GM12878 (cell line): ENCODE measurements at regions not wholly inside any gene's neighbourhood (a gene's known extent, or its start where the extent isn't known, plus 50 kb on each side); places are given as distances from the start of the nearest gene placed in this dataset.

Source experiments
- ATAC-seq: fragments of 200-7000 bp; cut with Tn5 transposase; 3 replicates; pipeline ENCODE4 v1.9.1; 2020; ENCODE audit warnings: mild to moderate bottlenecking, moderate library complexity
- BruUV-seq: library from RNA; stranded (reverse); fragments of 400-500 nt; replicated peaks from 2 replicates; lab custom pipeline; 2021; lab: Mats Ljungman, UMichigan
- CTCF ChIA-PET: fragments of 300-600 bp; sonication (Branson Sonifier 250); formaldehyde crosslinking; extraction: SDS; loops from one replicate; lab custom pipeline; 2021; ENCODE audit warnings: inconsistent platforms; lab: Yijun Ruan, JAX
- POLR2A ChIA-PET: fragments of 350-600 bp; formaldehyde crosslinking; extraction: SDS; loops from one replicate; lab custom pipeline; 2021; ENCODE audit warnings: inconsistent platforms; lab: Charles Lee
- RAD21 ChIA-PET: fragments of 300-600 bp; sonication (Branson Sonifier 250); formaldehyde crosslinking; loops from one replicate; lab custom pipeline; 2023; ENCODE audit warnings: antibody characterized with exemption; ENCODE audit not compliant: unreplicated experiment; lab: Charles Lee
- SMC1A ChIA-PET: fragments of 300-600 bp; sonication (Branson Sonifier 250); formaldehyde crosslinking; loops from one replicate; lab custom pipeline; 2023; ENCODE audit not compliant: unreplicated experiment, uncharacterized antibody; lab: Charles Lee
- DNase-seq: peaks from one replicate; pipeline ENCODE4 v3.0.0-alpha.2; 2011; ENCODE audit warnings: low read depth, low spot score
- FAIRE-seq: peaks from 3 replicates; lab custom pipeline; 2011; peaks lifted over from hg19 to GRCh38; lab: Jason Lieb, UNC
- H2AFZ ChIP-seq: 2 replicates; pipeline ENCODE4 v1.6.0; 2011; ENCODE audit warnings: low read depth, low read length, control low read depth; ENCODE audit not compliant: control insufficient read depth
- H3K27ac ChIP-seq: 2 replicates; pipeline ENCODE4 v1.5.1; 2011; ENCODE audit warnings: control low read depth; ENCODE audit not compliant: control insufficient read depth, insufficient read depth
- H3K27me3 ChIP-seq, 2 experiments: replicated peaks in 1 of 2; 2 replicates each; pipeline versions ENCODE4 v1.6.0 to v1.6.1; 2011; ENCODE audit warnings: low read length in 1 of 2; ENCODE audit not compliant: control insufficient read depth in 2 of 2, insufficient read depth in 2 of 2
- H3K36me3 ChIP-seq, 2 experiments: 2 replicates each; pipeline ENCODE4 v1.5.1; 2011; ENCODE audit warnings: low read length in 1 of 2; ENCODE audit not compliant: control insufficient read depth in 2 of 2, insufficient read depth in 2 of 2
- H3K4me1 ChIP-seq: 2 replicates; pipeline ENCODE4 v1.6.1; 2011; ENCODE audit warnings: mild to moderate bottlenecking, low read length, moderate library complexity, mixed read lengths; ENCODE audit not compliant: control insufficient read depth, insufficient read depth
- H3K4me2 ChIP-seq: 2 replicates; pipeline ENCODE4 v1.6.0; 2011; ENCODE audit warnings: control low read depth; ENCODE audit not compliant: control insufficient read depth, insufficient read depth
- H3K4me3 ChIP-seq: fragments of 200-600 bp; sonication (generic); 2 replicates; pipeline ENCODE4 v1.5.1; 2016
- H3K79me2 ChIP-seq: 2 replicates; pipeline ENCODE4 v1.6.0; 2011; ENCODE audit warnings: low read length; ENCODE audit not compliant: control insufficient read depth, insufficient read depth
- H3K9ac ChIP-seq: 2 replicates; pipeline ENCODE4 v1.8.0; 2011; ENCODE audit warnings: low read length, control low read depth, mixed read lengths; ENCODE audit not compliant: control insufficient read depth, insufficient read depth
- H3K9me3 ChIP-seq: replicated peaks from 3 replicates; pipeline ENCODE4 v1.5.1; 2011; ENCODE audit warnings: mild to moderate bottlenecking, low read length; ENCODE audit not compliant: control insufficient read depth, insufficient read depth
- H4K20me1 ChIP-seq: 2 replicates; pipeline ENCODE4 v1.6.0; 2011; ENCODE audit not compliant: control insufficient read depth, insufficient read depth
- BACH1 ChIP-seq: fragments of 450-650 bp; IDR thresholded peaks from 2 replicates; pipeline ENCODE4 v1.6.1; 2017; ENCODE audit warnings: mild to moderate bottlenecking, borderline replicate concordance
- BCL11A ChIP-seq: IDR thresholded peaks from 2 replicates; pipeline ENCODE4 v1.6.1; 2011; ENCODE audit warnings: low read depth, low read length
- BRCA1 ChIP-seq: IDR thresholded peaks from 2 replicates; pipeline ENCODE4 v1.6.1; 2011; ENCODE audit warnings: low read depth, low read length, improper control_type of control experiment
- CREB1 ChIP-seq: IDR thresholded peaks from 2 replicates; pipeline ENCODE4 v1.6.1; 2012; ENCODE audit warnings: low read depth, mild to moderate bottlenecking, inconsistent platforms
- CTCF ChIP-seq, 3 experiments: IDR thresholded peaks in 2 of 3; conservative IDR thresholded peaks in 1 of 3; 2 replicates each; pipeline ENCODE4 v1.5.1; 2011; ENCODE audit warnings: low read depth in 3 of 3, low read length in 3 of 3, mild to moderate bottlenecking in 3 of 3, control low read depth in 2 of 3, moderate library complexity in 2 of 3, inconsistent platforms in 1 of 3, mixed read lengths in 1 of 3; ENCODE audit not compliant: control insufficient read depth in 2 of 3, insufficient read depth in 1 of 3; ENCODE audit errors: extremely low read depth in 1 of 3
- HSF1 ChIP-seq: fragments of 150-350 bp; IDR thresholded peaks from 2 replicates; pipeline ENCODE4 v1.6.1; 2014; ENCODE audit warnings: mild to moderate bottlenecking, low read depth, low read length
- IRF4 ChIP-seq: IDR thresholded peaks from 2 replicates; pipeline ENCODE4 v1.6.1; 2011; ENCODE audit warnings: low read depth, low read length
- IRF5 ChIP-seq: fragments of 450-650 bp; IDR thresholded peaks from 2 replicates; pipeline ENCODE4 v1.6.1; 2017; ENCODE audit warnings: borderline replicate concordance
- JUNB ChIP-seq: IDR thresholded peaks from 2 replicates; pipeline ENCODE4 v1.6.1; 2016; ENCODE audit warnings: antibody characterized with exemption, mild to moderate bottlenecking
- RELB ChIP-seq: fragments of 450-650 bp; IDR thresholded peaks from 2 replicates; pipeline ENCODE4 v1.6.1; 2017; ENCODE audit warnings: low read depth, mild to moderate bottlenecking, moderate library complexity
- RUNX3 ChIP-seq: IDR thresholded peaks from 2 replicates; pipeline ENCODE4 v1.6.1; 2012; ENCODE audit warnings: low read length, inconsistent platforms
- YBX1 ChIP-seq: fragments of 450-650 bp; IDR thresholded peaks from 2 replicates; pipeline ENCODE4 v1.6.1; 2016; ENCODE audit warnings: antibody characterized with exemption
- WGBS: methylation state at CpG from one replicate; pipeline ENCODE4 v1.1.6; 2016; ENCODE audit warnings: low lambda C conversion rate; ENCODE audit not compliant: insufficient replicate concordance, insufficient coverage; ENCODE audit errors: missing lambda C conversion rate; 5-methylcytosine and 5-hydroxymethylcytosine counted together
- in situ Hi-C: fragments of 300-500 bp; cut with MboI; formaldehyde crosslinking; loops from 9 replicates; pipeline ENCODE4 v1.14.3; 2018; ENCODE audit warnings: mixed read lengths
- intact Hi-C: fragments of 100-400 bp; cut with micrococcal nuclease; formaldehyde crosslinking; loops from one replicate; pipeline ENCODE4 v1.14.2; 2022; ENCODE audit not compliant: unreplicated experiment

GRCh38 chr14:106487600-106487999 is 961.2 kb downstream of the TMEM121 start:
- Histone ChIP-seq H2AFZ (no peak overlapping the region), H3K9me3 (no peaks in the 10 kb centered on the region), H3K4me3 (no peak overlapping the region), H3K27ac (no peak overlapping the region), H3K9ac (no peak overlapping the region), H3K4me2 (no peak overlapping the region), H4K20me1 (no peaks in the 10 kb centered on the region), H3K36me3 (no peaks in the 10 kb centered on the region), H3K79me2 (no peaks in the 10 kb centered on the region), H3K27me3 (peaks cover 0 to 4% of the 10 kb centered on the region in 2 experiments; a peak in 1 of 4 replicates), H3K4me1 (no peaks in the 10 kb centered on the region)
- no peak for FAIRE-seq
- no peak for DNase-seq
- no peak for ATAC-seq
- WGBS, result 0% methylated on average over 2 of the region's 2 CpGs
- intact Hi-C loops, result no loop called here
- BruUV-seq, result no TSS peak
- POLR2A ChIA-PET, result no interaction called here
- CTCF ChIA-PET, result interaction anchor here (0.6 to 8.3 kb wide), 5 partner anchors 21 to 175 kb away, joined by 3 to 43 read pairs (median 3); no protein-coding TSS in a partner anchor
- RAD21 ChIA-PET, result no interaction called here
- SMC1A ChIA-PET, result interaction anchor here (0.7 to 1.4 kb wide), 3 partner anchors 9 to 30 kb away, joined by 3 read pairs; no protein-coding TSS in a partner anchor
- TF ChIP-seq BACH1, result no peak
- TF ChIP-seq HSF1, result no peak
- in situ Hi-C loops, result no loop called here

- no peak for FAIRE-seq
- H3K9me3 ChIP-seq, result no peaks in the 10 kb centered on the region
- H3K4me1 ChIP-seq, result no peaks in the 10 kb centered on the region
- in situ Hi-C loops, result no loop called here
- no peaks in the 10 kb centered on the region for H3K36me3 ChIP-seq
- H2AFZ ChIP-seq, result no peak overlapping the region
- POLR2A ChIA-PET, result no interaction called here
- BruUV-seq, result no TSS peak
- H3K79me2 ChIP-seq, result no peaks in the 10 kb centered on the region
- SMC1A ChIA-PET, result interaction anchor here (0.9 to 3.2 kb wide), 4 partner anchors 10 to 42 kb away, joined by 3 to 15 read pairs (median 4); no protein-coding TSS in a partner anchor
- peaks cover 0 to 4% of the 10 kb centered on the region in 2 experiments; a peak in 1 of 4 replicates for H3K27me3 ChIP-seq
- H3K4me3 ChIP-seq, result no peak overlapping the region
- 5% methylated on average over 1 of the region's 1 CpG for WGBS
- no peak overlapping the region for H3K9ac ChIP-seq
- intact Hi-C loops, result no loop called here
- no peak overlapping the region for H3K4me2 ChIP-seq
- RAD21 ChIA-PET, result interaction anchor here (1.2 kb wide), 1 partner anchor 52 kb away, joined by 3 read pairs; no protein-coding TSS in a partner anchor
- no peak for ATAC-seq
- no peak overlapping the region for H3K27ac ChIP-seq
- no peaks in the 10 kb centered on the region for H4K20me1 ChIP-seq
- CTCF ChIA-PET, result interaction anchor here (0.6 to 8.3 kb wide), 7 partner anchors 20 to 174 kb away, joined by 3 to 43 read pairs (median 3); no protein-coding TSS in a partner anchor
- DNase-seq, result no peak
- TF ChIP-seq RUNX3, result no peak
- TF ChIP-seq IRF5, result no peak
- TF ChIP-seq BCL11A, result no peak
- no peak for TF ChIP-seq YBX1
- TF ChIP-seq RELB, result no peak
- no peak for TF ChIP-seq JUNB
- no peak for TF ChIP-seq CREB1
- no peak for TF ChIP-seq IRF4
- TF ChIP-seq BRCA1, result no peak
- no peak for TF ChIP-seq CTCF (IDR thresholded peaks at IDR 0.05 in 2 of 3, conservative IDR thresholded peaks at IDR 0.05 in 1 of 3; ENCODE audit: control insufficient read depth in 2 of 3, extremely low read depth in 1 of 3, insufficient read depth in 1 of 3, low read depth in 3 of 3, low read length in 3 of 3)
Measured at GRCh38 chr14:106488291-106488690, 961.9 kb downstream of the TMEM121 start.
